ENCODE measurements at regions not wholly inside any gene's neighbourhood (a gene's known extent, or its start where the extent isn't known, plus 50 kb on each side); places are given as distances from the start of the nearest gene placed in this dataset.

DNA sequence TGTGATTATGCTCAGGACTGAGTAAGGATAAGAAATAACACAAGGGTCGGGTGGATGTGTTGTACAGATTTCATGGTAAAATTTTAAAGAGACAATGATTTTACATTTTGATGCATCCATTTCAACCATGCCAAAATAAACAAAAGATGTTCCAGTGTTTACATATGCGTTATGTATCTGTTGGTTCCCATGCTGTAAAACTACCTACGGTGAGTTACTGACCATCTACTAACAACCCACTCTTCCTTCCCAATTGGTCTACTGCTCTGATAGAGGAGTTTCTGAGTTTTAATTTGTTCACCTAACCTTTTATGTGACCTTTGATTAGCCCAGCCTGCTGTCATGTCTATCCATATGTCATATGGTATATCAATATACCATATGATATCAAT is 1697.1 kb downstream of the MAT2B start:
- H3K9me3 ChIP-seq: no peaks in the 10 kb centered on the region
- no peak for TF ChIP-seq Cebpa-rat (IDR thresholded peaks at IDR 0.05)

DNA sequence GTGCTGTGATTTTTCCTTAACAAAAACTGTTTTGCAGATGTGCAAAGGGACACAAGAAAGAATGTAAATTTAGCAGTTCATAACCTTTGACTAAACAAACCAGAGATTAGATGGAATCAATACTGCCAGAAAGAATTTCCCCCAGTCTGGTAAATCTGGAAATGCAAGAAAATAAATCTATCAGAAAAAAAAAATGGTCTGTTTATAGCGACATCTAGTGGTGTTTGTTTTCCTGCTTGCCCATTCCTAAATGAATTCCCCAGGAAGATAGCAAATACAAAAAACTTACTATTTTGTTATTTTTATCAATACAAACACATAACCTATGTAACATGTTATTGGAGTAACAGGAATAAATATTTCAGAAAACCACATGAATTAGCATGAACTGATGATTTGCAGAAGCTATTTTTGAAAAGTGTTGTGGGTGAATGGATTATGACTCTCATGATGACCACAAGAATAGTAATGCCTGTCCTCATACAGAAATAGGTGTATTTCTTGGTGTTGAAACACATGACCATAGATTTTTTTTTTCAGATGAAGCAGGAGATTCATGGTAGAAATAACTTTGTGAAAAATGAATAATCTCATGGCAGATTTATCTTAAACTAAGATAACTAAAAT is 1703.8 kb downstream of the MAT2B start:
- no peak for TF ChIP-seq Cebpa-rat (IDR thresholded peaks at IDR 0.05)
- Histone ChIP-seq H3K4me2 (no peak overlapping the region), H3K4me3 (no peak overlapping the region), H3K27me3 (no peaks in the 10 kb centered on the region), H3K4me1 (no peaks in the 10 kb centered on the region), H3K27ac (no peak overlapping the region), H3K36me3 (no peaks in the 10 kb centered on the region), H3K9ac (no peak overlapping the region), H4K20me1 (no peaks in the 10 kb centered on the region), H3K9me3 (no peaks in the 10 kb centered on the region)

More for the DNA sequence above, 1697.1 kb downstream of the MAT2B start:
- no peaks in the 10 kb centered on the region for H3K4me1 ChIP-seq
- H3K9ac ChIP-seq: no peak overlapping the region
- H3K27me3 ChIP-seq: no peaks in the 10 kb centered on the region
- no peak overlapping the region for H3K4me3 ChIP-seq
- H3K4me2 ChIP-seq: no peak overlapping the region
- no peaks in the 10 kb centered on the region for H3K36me3 ChIP-seq
- H4K20me1 ChIP-seq: no peaks in the 10 kb centered on the region
- H3K27ac ChIP-seq: no peak overlapping the region

DNA sequence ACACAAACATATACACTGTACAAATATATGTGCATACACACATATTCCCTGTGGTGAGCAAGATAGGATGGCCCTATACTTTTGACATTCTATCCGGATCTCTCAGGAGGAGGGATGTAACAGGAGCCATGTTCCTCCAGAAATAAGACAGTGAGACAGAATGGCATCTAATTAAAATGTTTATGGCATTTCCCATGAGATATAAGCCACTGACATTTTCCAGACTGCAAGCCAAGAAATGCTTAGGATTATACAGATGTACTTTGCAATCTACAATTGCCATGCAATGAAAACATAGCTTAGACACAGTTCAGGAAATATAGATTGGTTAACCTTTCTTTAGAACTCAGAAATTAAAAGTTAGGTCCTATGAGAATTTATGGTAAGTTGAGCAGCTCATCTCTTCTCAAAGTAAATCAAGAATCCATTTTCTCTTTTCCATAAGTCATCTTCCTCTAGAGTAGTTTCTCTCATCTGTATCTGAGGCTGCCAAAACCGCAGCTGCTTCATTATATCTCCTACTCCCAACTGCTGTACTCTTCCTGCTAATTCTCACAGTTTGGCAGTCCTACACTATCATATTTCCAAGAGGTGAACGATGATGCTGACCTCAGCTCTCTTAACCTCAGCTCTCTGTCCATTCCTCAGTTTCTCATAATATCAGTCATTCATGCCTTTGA is 1719.1 kb downstream of the MAT2B start:
- no peak for TF ChIP-seq Cebpa-rat (IDR thresholded peaks at IDR 0.05)
- H3K4me2 ChIP-seq: no peak overlapping the region
- no peak overlapping the region for H3K27ac ChIP-seq
- H3K4me1 ChIP-seq: no peaks in the 10 kb centered on the region
- no peaks in the 10 kb centered on the region for H4K20me1 ChIP-seq
- H3K27me3 ChIP-seq: no peaks in the 10 kb centered on the region
- H3K4me3 ChIP-seq: no peak overlapping the region
- H3K9me3 ChIP-seq: no peaks in the 10 kb centered on the region
- H3K36me3 ChIP-seq: no peaks in the 10 kb centered on the region
- H3K9ac ChIP-seq: no peak overlapping the region

DNA sequence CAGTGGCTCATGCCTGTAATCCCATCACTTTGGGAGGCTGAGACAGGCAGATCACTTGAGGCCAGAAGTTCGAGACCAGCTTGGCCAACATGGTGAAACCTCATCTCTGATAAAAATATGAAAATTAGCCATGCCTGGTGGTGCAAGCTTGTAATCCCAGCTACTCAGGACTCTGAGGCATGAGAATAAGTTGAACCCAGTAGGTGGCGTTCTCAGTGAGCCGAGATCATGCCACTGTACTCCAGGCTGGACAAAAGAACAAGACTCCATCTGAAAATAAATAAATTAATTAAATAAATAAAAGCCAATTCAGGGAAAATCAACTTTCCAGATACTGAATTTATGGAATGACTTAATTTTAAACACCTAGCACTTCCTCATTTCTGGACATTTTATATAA is 1722.1 kb downstream of the MAT2B start:
- no peak overlapping the region for H3K9ac ChIP-seq
- H3K27ac ChIP-seq: no peak overlapping the region
- no peaks in the 10 kb centered on the region for H3K27me3 ChIP-seq
- no peaks in the 10 kb centered on the region for H3K36me3 ChIP-seq
- no peaks in the 10 kb centered on the region for H4K20me1 ChIP-seq
- no peak overlapping the region for H3K4me3 ChIP-seq
- H3K4me2 ChIP-seq: no peak overlapping the region
- no peaks in the 10 kb centered on the region for H3K9me3 ChIP-seq
- no peaks in the 10 kb centered on the region for H3K4me1 ChIP-seq
- no peak for TF ChIP-seq Cebpa-rat (IDR thresholded peaks at IDR 0.05)

DNA sequence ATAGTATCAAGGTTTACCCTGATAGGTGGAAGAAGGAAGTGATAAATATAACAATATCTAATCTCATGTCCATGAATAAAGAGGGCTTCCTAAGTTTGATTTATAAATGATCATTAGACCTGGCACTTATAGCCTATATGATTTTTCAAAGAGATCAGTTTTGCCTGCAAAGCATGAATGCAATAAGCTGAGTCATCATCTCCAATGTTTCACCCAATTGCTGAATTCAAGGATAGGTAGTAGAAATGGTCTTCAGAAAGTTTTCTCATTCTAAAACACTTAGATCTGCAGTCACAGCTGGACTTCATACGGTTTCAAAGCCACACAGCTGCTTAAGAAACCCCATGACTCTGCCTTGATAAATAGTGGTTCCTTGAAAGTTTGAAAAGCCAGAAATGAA is 1722.8 kb downstream of the MAT2B start:
- Histone ChIP-seq H3K4me3 (no peak overlapping the region), H3K4me1 (no peaks in the 10 kb centered on the region), H3K27me3 (no peaks in the 10 kb centered on the region), H3K9ac (no peak overlapping the region), H3K4me2 (no peak overlapping the region), H3K36me3 (no peaks in the 10 kb centered on the region), H3K9me3 (no peaks in the 10 kb centered on the region), H4K20me1 (no peaks in the 10 kb centered on the region), H3K27ac (no peak overlapping the region)
- no peak for TF ChIP-seq Cebpa-rat (IDR thresholded peaks at IDR 0.05)

DNA sequence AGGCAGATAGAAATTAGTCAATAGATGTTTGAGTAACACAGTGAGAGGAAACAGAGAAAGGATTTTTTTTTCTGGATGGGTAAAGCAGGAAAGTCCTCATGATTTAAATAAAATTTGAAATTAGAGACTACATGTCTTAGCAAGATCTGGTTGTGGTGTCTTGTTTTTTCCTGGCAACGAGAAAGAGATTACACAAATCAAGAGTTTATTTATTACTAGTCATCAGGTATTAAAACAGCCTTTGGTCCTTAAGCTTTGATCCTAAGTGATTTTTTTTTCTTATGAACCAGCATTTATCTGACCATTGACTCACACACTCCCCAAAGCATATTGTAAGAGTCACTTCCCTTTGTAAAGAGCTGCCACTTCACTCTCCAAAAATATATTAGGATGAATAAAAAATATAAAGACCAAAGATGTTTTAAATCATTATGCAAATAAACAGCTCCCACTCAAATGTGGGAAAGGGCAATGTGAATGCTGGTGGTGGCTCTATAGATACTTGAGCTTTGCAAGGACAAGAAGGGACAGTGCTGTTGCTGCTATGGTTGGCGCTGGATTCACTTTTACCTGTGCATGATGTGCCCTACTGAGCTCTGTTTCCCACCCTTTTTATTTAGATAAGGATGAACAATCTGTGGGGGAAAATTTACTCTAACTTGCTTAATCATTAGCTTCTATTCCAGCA is 1726.5 kb downstream of the MAT2B start:
- Histone ChIP-seq H3K9me3 (no peaks in the 10 kb centered on the region), H3K27me3 (no peaks in the 10 kb centered on the region), H3K4me2 (no peak overlapping the region), H4K20me1 (no peaks in the 10 kb centered on the region), H3K36me3 (no peaks in the 10 kb centered on the region), H3K4me1 (no peaks in the 10 kb centered on the region), H3K9ac (no peak overlapping the region), H3K27ac (no peak overlapping the region), H3K4me3 (no peak overlapping the region)
- TF ChIP-seq Cebpa-rat (IDR thresholded peaks at IDR 0.05): no peak

DNA sequence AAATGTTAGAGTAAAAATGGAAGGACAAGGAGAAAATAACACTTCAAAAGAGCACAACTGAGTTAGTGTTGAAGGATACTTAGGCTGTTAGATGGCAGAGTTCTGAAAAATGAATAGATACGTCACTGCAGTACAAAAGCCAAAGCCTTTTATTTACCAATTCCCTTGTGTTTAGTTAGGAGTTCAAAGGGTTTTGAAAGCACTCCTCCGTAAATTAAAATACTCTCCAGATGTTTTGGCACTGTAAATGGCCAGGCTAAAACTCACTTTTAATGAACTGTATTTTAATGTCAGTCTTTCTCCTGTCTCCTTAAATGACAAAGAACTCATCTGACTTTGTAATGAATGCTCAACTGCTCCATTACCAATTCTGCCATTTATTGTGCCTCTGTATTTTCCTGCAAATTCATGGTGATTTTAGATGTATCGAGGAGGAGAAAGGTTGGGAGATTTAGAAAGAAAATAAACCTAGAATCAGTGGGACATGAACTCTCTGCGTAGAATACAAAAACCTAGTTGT is 1727.2 kb downstream of the MAT2B start:
- Histone ChIP-seq H3K9ac (no peak overlapping the region), H3K4me1 (no peaks in the 10 kb centered on the region), H3K4me3 (no peak overlapping the region), H4K20me1 (no peaks in the 10 kb centered on the region), H3K9me3 (no peaks in the 10 kb centered on the region), H3K27ac (no peak overlapping the region), H3K36me3 (no peaks in the 10 kb centered on the region), H3K4me2 (no peak overlapping the region), H3K27me3 (no peaks in the 10 kb centered on the region)
- TF ChIP-seq Cebpa-rat (IDR thresholded peaks at IDR 0.05): no peak

DNA sequence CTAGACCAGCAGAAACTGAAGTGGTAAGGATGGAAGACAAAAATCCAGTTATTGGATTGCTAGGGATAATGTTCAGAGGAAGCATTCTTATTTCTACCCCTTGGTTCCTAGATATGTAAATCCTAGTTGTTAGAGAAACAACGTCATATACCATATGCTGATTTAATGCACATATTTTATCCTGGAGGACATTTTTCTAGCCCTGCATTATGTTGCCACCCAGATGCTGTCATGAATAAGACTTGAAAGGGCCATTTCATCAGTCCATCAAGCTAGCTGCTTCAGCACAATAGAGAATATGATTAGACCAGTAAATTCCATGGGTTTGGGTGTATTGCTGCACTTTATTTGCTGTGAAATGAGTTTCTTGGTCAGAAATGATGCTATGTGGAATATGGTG is 1736.4 kb downstream of the MAT2B start:
- Histone ChIP-seq H3K27ac (no peak overlapping the region), H3K4me2 (no peak overlapping the region), H3K9ac (no peak overlapping the region), H3K4me3 (no peak overlapping the region), H3K27me3 (no peaks in the 10 kb centered on the region), H4K20me1 (no peaks in the 10 kb centered on the region), H3K36me3 (no peaks in the 10 kb centered on the region), H3K9me3 (no peaks in the 10 kb centered on the region), H3K4me1 (no peaks in the 10 kb centered on the region)
- TF ChIP-seq Cebpa-rat (IDR thresholded peaks at IDR 0.05): no peak

DNA sequence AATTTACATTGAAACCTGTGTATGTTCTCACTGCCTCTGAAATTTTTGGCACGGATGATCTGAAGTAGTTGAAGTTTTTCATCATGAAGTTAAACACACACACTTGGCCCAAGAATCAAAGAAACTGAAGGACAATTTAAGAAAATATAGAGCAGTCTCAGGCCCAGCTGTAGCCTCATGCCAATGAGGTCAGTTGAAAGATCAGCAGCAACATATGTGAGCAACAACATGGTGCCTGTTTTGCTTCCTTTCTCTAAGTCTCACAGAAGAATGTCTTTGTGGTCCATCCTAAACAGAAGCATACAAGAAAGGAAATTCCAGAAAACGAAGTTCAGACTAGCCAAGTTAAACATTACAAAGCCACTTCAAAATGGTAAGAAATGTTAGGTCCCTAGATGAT is 1737.2 kb downstream of the MAT2B start:
- Histone ChIP-seq H3K4me1 (no peaks in the 10 kb centered on the region), H3K36me3 (no peaks in the 10 kb centered on the region), H3K9ac (no peak overlapping the region), H3K4me2 (no peak overlapping the region), H4K20me1 (no peaks in the 10 kb centered on the region), H3K4me3 (no peak overlapping the region), H3K27me3 (no peaks in the 10 kb centered on the region), H3K9me3 (no peaks in the 10 kb centered on the region), H3K27ac (no peak overlapping the region)
- TF ChIP-seq Cebpa-rat (IDR thresholded peaks at IDR 0.05): no peak

DNA sequence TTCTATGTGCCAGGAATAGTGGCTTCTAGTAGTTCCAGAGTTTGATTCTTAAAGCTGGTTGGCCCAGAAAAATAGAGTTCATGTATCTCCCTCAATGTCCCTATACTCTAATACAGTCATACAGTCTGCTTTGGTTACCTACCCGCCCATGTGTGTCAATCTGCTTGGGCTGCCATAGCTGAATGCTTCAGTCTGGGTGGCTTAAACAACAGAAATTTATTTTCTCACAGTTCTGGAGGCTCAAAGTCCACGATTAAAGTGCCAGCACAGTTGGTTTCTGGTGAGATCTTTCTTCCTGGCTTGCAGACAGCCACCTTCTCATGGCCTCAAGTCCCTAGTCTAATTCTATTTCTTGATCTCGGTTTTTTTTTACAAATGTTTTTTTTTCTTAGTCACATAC is 1739.0 kb downstream of the MAT2B start:
- TF ChIP-seq Cebpa-rat (IDR thresholded peaks at IDR 0.05): no peak
- Histone ChIP-seq H3K27ac (no peak overlapping the region), H3K4me2 (no peak overlapping the region), H3K36me3 (no peaks in the 10 kb centered on the region), H3K4me1 (no peaks in the 10 kb centered on the region), H3K9ac (no peak overlapping the region), H3K4me3 (no peak overlapping the region), H3K9me3 (no peaks in the 10 kb centered on the region), H4K20me1 (no peaks in the 10 kb centered on the region), H3K27me3 (no peaks in the 10 kb centered on the region)
